ENCODE measurements at regions not wholly inside any gene's neighbourhood (a gene's known extent, or its start where the extent isn't known, plus 50 kb on each side); places are given as distances from the start of the nearest gene placed in this dataset.

DNA sequence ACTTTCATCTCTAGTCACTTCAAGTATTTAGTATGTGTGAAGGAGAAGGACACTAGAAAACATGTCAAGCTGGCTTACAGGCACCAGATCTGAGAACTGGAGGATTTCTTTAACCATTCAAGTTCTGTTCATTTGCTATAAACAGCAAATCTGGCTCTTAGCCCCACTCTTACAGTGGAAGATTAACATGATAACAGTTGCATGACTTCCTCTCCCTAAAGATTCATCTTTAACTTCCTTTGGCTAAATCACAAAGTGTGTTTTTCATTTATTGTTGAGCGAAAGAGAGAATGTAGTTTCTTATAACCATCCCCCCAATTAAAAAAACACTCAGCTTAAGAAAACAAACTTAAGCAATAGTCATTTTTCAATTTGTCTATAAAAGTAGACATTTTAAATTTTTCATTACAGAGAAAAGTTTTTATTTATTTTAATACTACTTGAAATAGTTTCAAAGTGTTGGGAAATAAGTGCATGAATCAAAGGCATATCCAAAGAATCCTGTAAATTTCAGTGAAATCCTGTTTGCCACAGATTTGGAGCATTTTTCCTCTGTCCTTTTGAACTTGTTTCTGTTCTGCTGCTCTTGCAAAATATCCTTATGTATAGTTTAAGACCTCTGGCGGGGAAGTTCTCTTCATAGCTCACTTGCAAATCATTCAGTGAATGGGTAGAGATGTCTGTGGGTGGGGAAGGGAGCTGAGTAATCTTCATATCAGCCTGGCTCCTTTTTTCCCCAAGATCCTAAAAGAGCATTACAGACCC, 241.0 kb upstream of the RBBP8 start:
- TF ChIP-seq, protein P1, sequence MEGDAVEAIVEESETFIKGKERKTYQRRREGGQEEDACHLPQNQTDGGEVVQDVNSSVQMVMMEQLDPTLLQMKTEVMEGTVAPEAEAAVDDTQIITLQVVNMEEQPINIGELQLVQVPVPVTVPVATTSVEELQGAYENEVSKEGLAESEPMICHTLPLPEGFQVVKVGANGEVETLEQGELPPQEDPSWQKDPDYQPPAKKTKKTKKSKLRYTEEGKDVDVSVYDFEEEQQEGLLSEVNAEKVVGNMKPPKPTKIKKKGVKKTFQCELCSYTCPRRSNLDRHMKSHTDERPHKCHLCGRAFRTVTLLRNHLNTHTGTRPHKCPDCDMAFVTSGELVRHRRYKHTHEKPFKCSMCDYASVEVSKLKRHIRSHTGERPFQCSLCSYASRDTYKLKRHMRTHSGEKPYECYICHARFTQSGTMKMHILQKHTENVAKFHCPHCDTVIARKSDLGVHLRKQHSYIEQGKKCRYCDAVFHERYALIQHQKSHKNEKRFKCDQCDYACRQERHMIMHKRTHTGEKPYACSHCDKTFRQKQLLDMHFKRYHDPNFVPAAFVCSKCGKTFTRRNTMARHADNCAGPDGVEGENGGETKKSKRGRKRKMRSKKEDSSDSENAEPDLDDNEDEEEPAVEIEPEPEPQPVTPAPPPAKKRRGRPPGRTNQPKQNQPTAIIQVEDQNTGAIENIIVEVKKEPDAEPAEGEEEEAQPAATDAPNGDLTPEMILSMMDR (IDR thresholded peaks at IDR 0.05), result no peak
- no peak overlapping the region for H3K4me2 ChIP-seq (replicated peaks; ENCODE audit: extremely low read depth, low read length, poor library complexity, severe bottlenecking)
- H3K27ac Mint-ChIP-seq, result no peak overlapping the region
- H3K4me3 Mint-ChIP-seq, result no peak overlapping the region
- no peak for DNase-seq
- H3K27ac ChIP-seq (ENCODE audit: low read depth in 1 of 2, low read length in 2 of 2), result no peak overlapping the region
- peaks cover 0 to 3% (median 0%) of the 10 kb centered on the region in 3 donors for H3K27me3 Mint-ChIP-seq (ENCODE audit: low read depth in 3 of 3)
- no peak overlapping the region for H2AFZ ChIP-seq (ENCODE audit: insufficient read depth, low read depth, low read length, poor library complexity, severe bottlenecking)
- H3K4me3 ChIP-seq (replicated peaks in 1 of 3; ENCODE audit: low read depth in 2 of 3, low read length in 3 of 3), result no peak overlapping the region
- no peaks in the 10 kb centered on the region for H3K79me2 ChIP-seq (ENCODE audit: insufficient read depth, low read length)
- H3K4me1 Mint-ChIP-seq, result no peaks in the 10 kb centered on the region
- no peaks in the 10 kb centered on the region for H3K36me3 Mint-ChIP-seq
- H4K20me1 ChIP-seq (ENCODE audit: insufficient read depth, low read length), result no peaks in the 10 kb centered on the region
- no CpG with 5 or more reads among the region's 2 CpGs for WGBS (ENCODE audit: insufficient coverage)
- intact Hi-C loops (cut with micrococcal nuclease), result no loop called here
- H3K9me3 Mint-ChIP-seq, result peaks cover 0 to 10% (median under 1%) of the 10 kb centered on the region in 7 donors
- no peak overlapping the region for H3K9ac ChIP-seq (ENCODE audit: insufficient read depth, low read length, poor library complexity, severe bottlenecking)
- peaks cover 0 to 7% of the 10 kb centered on the region in 2 donors for H3K9me3 ChIP-seq (replicated peaks in 1 of 2; ENCODE audit: control insufficient read depth in 1 of 2, insufficient read depth in 1 of 2, low read length in 2 of 2)
- no peaks in the 10 kb centered on the region for H3K36me3 ChIP-seq (replicated peaks in 1 of 2; ENCODE audit: control insufficient read depth in 1 of 2, insufficient read depth in 2 of 2, low read length in 2 of 2)
- no peaks in the 10 kb centered on the region for H3K4me1 ChIP-seq (ENCODE audit: control insufficient read depth in 1 of 2, insufficient read depth in 2 of 2, low read length in 2 of 2)
- H3K27me3 ChIP-seq (ENCODE audit: control insufficient read depth in 2 of 2, insufficient read depth in 2 of 2, low read length in 2 of 2), result no peaks in the 10 kb centered on the region

DNA sequence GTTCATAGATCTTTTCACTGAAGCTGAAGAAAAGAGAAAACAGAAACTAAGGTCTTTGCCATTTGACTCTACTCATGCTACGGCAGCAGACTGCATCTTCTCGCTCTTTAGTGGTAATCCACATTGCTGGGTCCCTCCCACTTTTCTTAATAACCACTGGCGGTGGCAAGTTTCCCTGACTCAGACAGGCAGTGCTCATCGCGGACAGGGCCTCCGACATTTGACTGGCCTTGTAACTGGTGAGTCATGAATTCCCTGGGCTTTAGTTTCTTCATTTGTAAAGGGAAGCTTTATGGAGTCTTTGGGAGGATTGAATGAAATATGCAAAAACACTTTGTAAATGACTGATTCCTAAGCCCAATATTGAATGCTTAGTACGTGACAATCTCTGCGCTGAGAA, 238.2 kb upstream of the RBBP8 start:
- Histone ChIP-seq H3K36me3 (replicated peaks in 1 of 2; ENCODE audit: control insufficient read depth in 1 of 2, insufficient read depth in 2 of 2, low read length in 2 of 2) (no peaks in the 10 kb centered on the region), H3K27me3 (ENCODE audit: control insufficient read depth in 2 of 2, insufficient read depth in 2 of 2, low read length in 2 of 2) (no peaks in the 10 kb centered on the region), H3K9me3 (replicated peaks in 1 of 2; ENCODE audit: control insufficient read depth in 1 of 2, insufficient read depth in 1 of 2, low read length in 2 of 2) (no peaks in the 10 kb centered on the region), H2AFZ (ENCODE audit: insufficient read depth, low read depth, low read length, poor library complexity, severe bottlenecking) (no peak overlapping the region), H3K27ac (ENCODE audit: low read depth in 1 of 2, low read length in 2 of 2) (no peak overlapping the region), H3K9ac (ENCODE audit: insufficient read depth, low read length, poor library complexity, severe bottlenecking) (no peak overlapping the region), H3K4me3 (replicated peaks in 1 of 3; ENCODE audit: low read depth in 2 of 3, low read length in 3 of 3) (no peak overlapping the region), H3K4me1 (ENCODE audit: control insufficient read depth in 1 of 2, insufficient read depth in 2 of 2, low read length in 2 of 2) (no peaks in the 10 kb centered on the region), H3K4me2 (replicated peaks; ENCODE audit: extremely low read depth, low read length, poor library complexity, severe bottlenecking) (no peak overlapping the region), H4K20me1 (ENCODE audit: insufficient read depth, low read length) (no peaks in the 10 kb centered on the region), H3K79me2 (ENCODE audit: insufficient read depth, low read length) (no peaks in the 10 kb centered on the region)
- Mint-ChIP-seq H3K4me3 (no peak overlapping the region), H3K27me3 (ENCODE audit: low read depth in 3 of 3) (peaks cover 0 to 3% (median 0%) of the 10 kb centered on the region in 3 donors), H3K36me3 (no peaks in the 10 kb centered on the region), H3K27ac (no peak overlapping the region), H3K9me3 (peaks cover 0 to 4% (median 0%) of the 10 kb centered on the region in 7 donors), H3K4me1 (no peaks in the 10 kb centered on the region)
- TF ChIP-seq, protein P1 (IDR thresholded peaks at IDR 0.05), result no peak
- intact Hi-C loops (cut with micrococcal nuclease), result no loop called here
- 93% methylated on average over 3 of the region's 8 CpGs for WGBS (ENCODE audit: insufficient coverage)
- no peak for DNase-seq

All from CD14-positive monocyte (primary cell).